NCI-H1105 treated with DMSO at 0.1 percent for 48 hours (cell line): ENCODE measurements at regions not wholly inside any gene's neighbourhood (a gene's known extent, or its start where the extent isn't known, plus 50 kb on each side); places are given as distances from the start of the nearest gene placed in this dataset.
"Not testable (repeated sequence)": the region's sequence is repeated elsewhere in the genome, so short reads cannot be mapped to it uniquely, and the experiment has no call there.

Source experiments
- DNase-seq: peaks from one replicate; lab custom pipeline; 2025; lab: John Stamatoyannopoulos, UW

DNA sequence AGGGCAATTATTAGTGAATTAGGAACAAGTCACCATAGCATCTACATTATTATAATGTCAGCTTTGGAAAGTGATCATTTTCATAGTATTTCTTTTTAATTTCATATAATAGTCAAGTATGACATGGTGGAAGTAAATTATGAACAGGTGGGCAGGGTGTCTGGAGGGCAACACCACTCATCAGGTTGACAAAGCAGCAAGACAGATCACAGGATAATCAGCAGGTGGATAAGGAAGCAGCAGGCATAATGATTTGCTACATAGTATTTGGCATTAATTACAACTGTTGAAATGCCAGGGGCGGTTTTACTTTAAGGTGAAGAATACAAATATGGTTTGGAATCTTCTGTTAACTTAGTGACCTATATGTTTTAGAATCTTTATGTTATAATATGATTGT, 1342.2 kb downstream of the PLA2G4A start:
- peak; percentile 93 for DNase-seq

DNA sequence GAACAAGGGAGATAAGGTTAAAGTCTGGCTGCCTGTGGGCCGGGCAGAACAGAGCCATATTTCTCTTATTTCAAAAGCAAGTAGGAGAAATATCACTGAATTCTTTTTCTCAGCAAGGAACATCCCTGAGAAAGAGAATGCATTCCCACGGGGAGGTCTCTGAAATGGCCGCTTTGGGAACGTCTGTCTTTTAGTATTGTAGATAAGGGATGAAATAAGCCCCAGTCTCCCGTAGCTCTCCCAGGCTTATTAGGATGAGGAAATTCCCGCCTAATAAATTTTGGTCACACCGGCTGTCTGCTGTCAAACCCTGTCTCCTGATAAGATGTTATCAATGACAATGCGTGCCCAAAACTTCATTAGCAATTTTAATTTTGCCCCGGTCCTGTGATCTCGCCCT, 1353.3 kb downstream of the PLA2G4A start:
- not testable (repeated sequence) for DNase-seq

DNA sequence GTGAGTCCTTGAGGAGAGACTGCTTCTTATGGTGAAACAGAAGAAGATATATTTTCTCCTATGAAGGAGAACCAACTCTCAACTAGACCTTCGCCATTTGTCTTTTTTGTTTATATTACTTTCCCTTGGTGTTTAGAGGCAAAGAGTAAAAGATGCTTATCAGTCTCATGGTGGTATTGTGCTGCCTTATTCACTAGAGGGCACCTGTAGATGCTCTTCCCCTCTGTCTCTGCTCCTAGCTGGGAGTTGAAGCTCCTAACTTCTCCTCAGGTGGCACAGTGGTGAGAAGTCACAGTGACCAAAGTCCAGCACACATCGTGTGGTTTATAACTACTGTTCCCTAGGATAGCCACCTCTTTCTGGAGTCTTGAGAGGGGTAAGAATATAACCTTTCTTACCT, 1359.6 kb downstream of the PLA2G4A start:
- no peak for DNase-seq

DNA sequence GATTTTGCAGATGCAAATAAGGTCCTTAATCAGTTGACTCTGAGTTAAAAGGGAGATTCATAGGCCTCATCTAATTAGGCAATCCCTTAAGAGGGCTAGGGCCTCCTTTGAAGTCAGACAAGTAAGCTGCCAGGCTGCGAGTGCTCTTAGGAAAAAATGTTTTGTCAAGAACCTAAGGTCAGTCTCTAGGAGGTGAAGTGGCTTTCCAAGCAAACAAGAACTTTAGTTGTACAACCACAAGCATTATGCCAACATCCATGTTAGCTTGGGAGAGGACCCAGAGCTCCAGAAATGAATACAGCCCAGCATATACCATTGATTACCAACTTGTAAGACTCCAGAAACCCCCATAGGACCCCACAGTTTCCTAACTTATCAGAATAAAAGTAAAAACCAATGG, 1366.2 kb downstream of the PLA2G4A start:
- no peak for DNase-seq

DNA sequence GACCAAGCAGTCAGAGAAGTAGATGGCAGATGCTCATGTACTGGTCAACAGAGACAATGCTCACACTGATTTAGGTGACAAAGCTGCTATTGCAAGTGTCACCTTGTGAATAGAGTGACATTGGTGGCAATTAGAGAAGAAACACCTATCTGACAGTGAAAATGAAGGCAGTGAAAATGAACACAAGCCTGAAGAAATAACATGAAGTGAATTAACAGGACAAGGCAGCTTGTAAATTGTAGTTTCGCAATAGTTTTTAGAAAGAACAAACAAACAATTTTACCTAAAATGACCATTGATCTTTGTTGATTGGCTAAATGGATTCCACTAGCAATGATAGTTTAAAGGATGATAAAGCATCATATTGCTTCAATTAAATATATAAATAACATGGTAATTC, 1389.5 kb downstream of the PLA2G4A start:
- no peak for DNase-seq

DNA sequence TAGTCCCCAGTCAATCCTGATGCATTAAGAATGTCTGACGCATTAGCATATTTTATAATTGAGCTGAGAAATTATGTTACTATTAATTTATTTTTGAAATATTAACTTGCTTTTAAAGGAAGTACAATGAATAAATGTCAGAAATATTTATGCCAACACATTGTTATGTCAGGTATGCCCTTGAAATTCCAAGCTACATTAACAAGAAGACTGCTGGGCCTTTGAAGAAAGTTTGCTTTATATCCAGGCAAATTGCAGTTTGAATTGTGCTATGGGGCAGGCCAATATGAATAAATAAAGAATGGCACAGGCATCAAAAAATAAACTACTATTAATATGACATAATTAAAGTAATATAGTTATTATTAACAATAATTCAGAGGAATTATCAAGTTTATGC, 1391.3 kb downstream of the PLA2G4A start:
- DNase-seq: no peak

DNA sequence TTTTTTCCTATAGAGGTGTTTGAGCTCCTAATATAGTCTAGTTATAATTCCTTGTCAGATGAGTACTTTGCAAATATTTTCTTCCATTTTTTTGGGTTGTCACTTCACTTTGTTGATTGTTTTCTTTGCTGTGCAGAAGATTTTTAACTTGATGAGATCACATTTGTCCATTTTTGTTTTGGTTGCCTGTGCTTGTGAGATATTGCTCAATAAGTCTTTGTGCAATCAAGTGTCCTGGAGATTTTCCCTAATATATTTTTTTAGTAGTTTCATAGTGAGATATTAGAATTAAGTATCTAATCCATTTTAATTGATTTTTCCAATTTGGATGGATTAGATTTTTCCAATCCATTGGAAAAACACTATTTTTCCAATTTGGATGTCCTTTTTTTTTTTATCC, 1395.5 kb downstream of the PLA2G4A start:
- DNase-seq: no peak

DNA sequence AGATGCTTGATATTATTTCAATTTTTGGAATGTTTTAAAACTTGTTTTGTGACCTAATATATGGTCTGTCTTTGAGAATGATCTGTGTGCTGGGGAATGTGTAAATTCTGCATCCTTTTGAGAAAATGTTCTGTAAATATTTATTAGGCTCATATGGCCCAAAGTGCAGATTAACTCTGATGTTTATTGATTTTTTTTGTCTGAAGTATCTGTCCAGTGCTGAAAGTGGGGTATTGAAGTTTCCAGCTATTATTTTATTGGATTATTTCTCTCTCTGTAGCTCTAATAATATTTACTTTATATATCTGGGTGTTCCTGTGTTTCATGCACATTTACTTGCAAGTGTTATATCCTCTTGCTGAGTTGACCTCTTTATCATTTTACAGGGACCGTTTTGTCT, 1397.2 kb downstream of the PLA2G4A start:
- DNase-seq: no peak

DNA sequence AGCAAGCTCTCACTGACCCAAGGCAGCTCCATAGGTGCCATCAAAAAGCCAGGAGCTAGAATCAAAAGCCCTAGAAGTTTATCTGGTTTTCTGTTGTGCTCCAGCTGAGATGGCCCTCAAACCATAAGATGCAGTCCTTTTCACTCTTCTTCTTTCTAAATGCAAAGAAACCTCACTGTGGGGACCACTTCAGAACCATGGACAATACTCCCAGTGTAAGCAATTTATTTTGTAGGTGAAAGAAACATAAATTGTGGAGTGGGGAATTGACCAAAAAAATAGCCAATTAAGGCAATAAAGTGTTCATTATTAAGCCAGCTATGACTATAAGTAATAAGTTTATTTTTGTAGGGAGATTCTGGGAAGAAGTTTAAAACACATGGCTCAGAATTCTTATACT, 1399.9 kb downstream of the PLA2G4A start:
- no peak for DNase-seq

DNA sequence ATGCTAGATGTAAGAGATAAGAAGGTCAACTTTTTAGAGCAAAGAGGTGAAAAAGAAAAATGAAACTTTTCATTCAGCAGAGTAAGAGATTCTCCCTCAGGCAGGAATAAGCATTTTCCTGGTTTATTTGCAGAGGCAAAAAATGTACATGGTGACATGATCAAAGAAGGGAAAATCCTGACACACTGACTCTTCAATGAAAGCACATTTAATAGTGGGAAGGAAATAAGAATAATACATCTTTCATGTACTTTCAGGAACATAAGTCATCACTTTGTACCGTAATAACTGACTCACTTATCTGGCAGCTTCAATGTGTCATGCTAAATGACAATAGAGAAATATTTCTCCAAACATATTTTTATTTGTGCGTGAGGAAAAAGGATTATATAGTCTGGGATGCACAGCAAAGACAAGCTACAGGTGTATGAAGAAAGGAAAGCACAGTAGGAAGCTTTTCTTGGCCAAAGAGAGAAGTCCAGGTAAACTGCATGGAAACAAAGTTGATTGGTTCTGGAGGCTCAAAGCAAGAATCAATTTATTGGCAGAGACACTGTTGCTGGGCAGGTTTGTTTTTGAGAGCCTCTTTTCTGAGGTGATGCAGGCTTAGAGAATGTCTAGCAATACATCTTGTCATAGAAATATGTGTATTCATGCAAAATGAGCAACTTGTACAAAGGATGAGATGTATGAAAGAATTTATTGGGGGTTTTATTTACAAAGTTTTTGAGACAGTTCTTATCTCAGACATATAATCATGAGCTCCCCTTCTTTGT, 1409.0 kb downstream of the PLA2G4A start:
- DNase-seq: no peak

DNA sequence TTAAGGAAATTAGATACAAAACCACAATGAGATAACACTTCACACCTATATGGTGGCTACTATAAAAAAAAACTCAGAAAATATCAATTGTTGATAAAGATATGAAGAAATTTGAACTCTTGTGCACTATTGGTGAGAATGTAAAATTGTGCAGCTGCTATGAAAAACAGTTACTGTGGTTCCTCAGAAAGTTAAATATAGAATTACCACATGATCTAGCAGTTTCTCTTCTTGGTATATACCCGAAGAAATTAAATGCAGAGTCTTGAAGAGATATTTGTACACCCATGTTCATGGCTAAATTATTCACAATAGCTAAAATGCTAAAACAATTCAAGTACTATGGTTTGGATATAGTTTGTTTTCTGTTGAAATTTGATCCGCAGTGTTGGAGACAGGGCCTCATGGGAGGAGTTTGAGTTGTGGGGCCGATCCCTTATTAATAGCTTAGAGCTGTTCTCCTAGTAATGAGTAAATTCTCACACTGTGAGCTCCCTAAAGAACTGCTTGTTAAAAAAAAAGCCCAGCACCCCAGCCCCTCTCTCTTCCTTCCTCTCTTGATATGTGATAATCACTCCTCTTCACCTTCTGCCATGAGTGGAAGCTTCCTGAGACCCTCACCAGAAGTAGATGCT, 1412.1 kb downstream of the PLA2G4A start:
- no peak for DNase-seq

DNA sequence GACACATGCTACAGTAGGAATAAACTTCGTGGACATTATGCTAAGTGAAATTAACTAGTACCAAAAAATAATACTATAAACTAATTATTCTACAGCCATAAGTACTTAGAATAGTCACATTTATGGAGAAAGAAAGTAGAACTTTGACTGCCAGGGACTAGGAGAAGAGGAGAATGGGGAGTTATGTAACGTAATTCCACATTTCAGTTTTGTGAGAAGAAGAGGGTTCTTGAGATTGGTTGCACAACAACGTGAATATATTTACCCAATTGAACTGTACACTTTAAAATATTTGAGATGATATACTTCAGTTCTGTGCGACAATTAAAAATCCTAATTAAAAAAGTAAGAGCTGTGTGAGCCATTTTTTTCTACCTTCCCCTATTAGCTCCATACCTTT, 1412.9 kb downstream of the PLA2G4A start:
- DNase-seq: no peak

DNA sequence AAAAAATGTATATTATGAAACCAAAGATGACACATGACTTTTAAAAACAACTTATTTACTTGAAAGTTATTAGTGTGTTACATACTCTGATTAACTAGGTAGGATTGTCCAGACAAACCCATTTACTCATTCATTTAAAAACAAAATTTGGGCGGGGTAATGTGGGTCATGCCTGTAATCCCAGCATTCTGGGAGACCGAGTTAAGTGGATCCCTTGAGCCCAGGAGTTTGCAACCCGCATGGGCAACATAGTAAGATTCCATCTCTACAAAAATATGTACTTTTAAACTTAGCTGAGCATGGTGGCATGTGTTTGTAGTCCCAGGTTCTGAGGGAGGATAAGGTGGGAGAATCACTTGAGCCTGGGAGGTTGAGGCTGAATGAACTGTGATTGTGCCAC, 1414.7 kb downstream of the PLA2G4A start:
- no peak for DNase-seq

DNA sequence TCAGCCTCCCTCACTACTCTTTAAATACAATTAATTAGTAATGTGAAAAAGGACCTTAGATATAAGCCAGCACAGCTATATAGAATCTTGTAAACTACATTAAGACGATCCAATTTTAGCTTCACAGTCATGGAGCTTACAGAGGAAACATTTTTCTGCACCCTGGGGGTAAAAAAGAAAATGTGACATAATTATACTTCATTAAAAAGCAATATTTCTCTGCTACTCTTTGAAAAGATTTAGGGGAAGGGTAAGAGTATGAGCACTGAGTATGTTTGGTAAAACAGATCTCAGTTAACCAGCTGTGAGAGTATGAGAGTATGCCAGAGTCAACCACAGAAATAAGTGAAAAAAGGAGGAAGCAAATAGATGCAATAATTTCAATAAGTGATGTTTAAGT, 1415.9 kb downstream of the PLA2G4A start:
- no peak for DNase-seq

DNA sequence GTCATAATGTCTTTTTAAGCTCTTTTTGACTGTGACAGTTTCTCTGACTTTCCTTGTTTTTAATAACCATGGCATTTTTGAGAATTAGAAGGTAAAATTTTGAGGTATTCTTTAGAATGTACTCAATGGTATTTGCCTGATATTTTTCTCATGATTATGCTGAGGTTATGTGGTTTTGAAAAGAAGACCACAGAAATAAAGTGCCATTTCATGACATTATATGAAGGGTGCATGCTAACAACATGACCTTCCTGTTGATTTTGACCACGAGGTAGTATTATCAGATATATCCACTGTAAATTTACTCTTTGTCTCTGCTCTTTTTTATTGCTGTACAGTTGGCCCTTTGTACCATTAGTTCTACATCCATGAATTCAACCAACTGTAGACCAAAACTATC, 1418.5 kb downstream of the PLA2G4A start:
- no peak for DNase-seq

DNA sequence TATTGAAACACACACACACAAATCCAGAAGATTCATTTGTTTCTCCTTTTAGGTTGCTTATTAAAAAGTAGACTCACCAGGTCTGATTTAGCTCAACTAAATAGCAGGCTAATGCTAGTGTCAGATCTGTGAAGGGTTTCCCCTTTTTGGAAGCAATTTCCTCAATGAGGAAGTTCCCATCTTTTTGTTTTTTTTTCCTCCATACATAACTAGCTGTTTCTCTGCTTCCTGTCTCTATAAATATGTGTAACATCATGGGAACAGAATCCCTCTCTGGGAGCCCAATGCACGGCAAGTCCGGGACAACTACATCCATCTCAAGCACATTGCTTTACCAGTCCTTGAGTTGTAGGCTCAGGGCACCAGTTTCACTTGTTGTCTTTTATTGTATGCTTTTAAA, 1421.1 kb downstream of the PLA2G4A start:
- no peak for DNase-seq

DNA sequence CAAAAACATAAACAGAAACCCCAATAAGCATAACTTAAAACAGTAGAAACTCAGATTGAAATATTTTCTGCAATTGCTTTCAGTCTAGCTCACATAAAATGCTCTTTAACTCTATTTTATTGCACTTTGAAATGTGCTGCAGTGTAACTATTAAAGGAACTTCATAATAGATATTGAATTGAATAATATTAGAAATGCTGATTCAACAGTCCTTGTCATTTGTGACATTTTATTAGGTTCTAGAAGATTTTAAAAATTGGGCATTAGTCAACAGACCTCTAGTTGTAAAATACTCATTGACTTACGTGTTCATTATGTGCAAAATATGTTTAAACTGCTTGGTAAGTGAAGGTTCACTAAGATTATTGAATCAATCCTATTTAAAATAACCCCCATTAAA, 1422.3 kb downstream of the PLA2G4A start:
- DNase-seq: no peak

DNA sequence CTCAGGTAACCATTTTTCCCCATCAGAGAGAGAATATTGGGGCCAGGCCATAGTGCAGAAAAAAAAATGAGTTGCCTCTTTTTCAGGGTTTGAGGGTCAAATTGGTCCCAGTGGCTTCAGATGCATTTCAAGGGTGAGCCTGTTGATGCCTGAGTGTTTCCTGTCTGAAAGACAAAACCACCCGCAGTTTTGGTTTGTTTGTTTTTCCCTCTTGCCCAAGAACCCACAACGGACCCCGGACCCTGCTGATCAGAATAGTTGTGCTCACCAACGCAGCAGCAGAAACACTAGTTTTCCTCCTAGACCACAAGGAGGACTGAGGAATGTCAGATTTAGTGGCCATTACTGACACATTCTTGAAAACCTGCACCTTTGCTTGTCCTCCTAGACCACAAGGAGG, 1433.1 kb downstream of the PLA2G4A start:
- no peak for DNase-seq

DNA sequence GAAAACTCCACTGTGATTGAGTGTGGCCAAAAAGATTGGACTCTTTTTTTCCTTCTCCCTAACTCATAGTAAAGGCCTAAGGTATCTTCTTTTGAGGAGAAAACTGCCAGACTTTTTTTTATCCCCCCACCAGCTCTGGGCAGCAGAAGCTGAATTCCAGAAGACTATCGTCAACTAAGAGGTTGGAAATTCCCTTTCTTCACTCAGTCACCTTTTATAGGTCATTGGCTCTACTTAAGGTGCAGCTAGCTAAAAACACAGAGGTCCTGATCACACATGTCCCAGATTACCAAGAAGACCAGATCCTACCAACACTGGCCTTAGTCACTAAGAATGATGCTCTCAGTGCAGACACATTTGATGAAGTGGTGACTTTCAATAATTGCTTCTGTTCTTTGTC, 1441.2 kb downstream of the PLA2G4A start:
- DNase-seq: no peak

DNA sequence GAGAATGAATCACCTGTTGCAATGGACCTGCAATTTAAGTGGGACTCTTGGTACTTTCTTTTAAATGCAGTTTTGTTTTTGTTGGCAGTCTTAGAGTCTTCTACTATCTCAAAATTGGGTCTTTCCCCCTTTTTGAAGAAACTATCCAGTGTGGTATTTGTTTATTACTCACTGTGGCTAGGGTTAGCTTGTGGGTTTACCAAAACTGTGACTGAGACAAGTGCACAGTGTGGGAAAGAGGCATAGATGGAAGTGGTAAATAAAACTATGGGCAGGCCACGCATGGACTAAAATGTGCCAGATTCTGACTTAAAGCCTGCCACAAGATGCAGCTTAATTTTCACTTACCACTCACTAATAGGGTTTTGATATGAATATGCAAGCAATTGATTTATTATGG, 1441.7 kb downstream of the PLA2G4A start:
- DNase-seq: no peak

DNA sequence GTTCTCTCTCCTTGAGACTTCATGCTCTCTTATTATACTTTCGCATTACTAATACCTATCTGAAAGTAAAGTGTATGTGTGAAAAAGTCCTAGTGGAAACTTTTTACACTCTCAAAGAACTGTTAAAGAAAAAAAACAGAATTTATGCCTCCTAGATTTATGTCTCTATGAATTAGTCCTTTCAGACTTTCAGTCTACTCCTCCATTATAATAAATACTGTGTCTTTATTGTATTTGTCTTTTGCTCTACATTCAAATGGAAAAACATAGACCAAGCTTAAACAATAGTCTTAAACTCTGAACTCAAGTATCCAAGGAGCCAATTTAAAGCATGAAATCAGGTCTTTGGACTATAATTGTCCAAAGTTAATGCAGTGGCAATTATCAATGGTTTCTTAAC, 1449.0 kb downstream of the PLA2G4A start:
- no peak for DNase-seq

DNA sequence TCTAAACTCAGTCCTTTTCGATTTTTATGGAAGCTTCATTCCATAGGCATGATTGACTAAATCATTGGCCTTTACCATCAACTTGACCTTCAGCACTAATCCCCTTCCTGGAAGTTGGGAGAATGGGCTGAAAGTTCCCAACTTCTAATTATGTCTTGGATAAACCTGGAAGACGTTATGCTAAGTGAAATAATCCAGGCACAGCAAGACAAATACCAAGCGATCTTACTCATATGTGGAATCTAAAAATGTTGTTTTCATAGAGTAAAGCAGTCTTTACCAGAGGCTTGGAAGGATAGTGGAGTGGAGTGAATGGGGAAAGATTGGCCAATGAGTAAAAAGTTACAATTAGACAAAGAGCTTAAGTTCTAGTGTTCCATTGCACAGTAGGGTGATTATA, 1453.2 kb downstream of the PLA2G4A start:
- DNase-seq: no peak

DNA sequence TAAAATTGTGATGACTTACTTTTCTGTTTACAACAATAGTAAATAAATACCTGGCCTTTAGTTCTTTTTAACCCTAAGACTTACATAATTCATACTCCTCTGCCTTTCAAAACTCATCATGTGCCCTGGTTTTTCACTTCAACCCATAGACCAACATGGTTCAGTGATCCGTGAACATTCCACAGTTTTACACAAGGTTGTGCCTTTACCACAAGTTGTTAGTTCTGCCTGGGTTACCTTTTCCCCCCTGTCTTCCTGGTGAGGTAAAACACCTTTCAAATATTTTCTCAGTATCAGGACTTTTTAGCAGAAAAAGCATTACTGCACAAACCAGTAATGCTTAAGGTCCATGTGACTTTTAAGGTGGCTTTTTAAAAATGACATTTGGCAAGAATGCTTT, 1466.4 kb downstream of the PLA2G4A start:
- DNase-seq: no peak

DNA sequence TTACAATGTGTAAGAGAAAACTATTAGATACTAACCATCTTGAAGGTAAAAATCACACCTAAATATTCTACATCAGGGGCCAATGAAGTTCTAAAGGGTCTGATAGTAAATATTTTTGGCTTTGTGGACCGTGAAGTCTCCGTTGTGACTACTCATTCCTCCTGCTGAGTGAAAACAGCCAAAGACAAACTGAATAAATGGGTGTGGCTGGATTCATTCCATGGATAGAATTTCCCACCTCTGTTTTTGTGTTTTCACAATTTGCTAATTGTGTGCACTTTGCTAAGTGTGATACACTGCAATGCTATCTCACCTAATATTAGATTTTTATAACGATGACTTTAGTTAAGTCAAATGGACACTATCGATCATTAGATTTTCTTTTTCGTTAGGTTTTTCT, 1474.0 kb downstream of the PLA2G4A start:
- no peak for DNase-seq
